ENCODE measurements at regions not wholly inside any gene's neighbourhood (a gene's known extent, or its start where the extent isn't known, plus 50 kb on each side); places are given as distances from the start of the nearest gene placed in this dataset.

GRCh38 chr3:87710028-87710427 is 348.8 kb downstream of the CGGBP1 start:
- no peak overlapping the region for H3K4me3 ChIP-seq
- H3K36me3 ChIP-seq, result no peaks in the 10 kb centered on the region
- no peaks in the 10 kb centered on the region for H3K9me3 ChIP-seq
- ATAC-seq (ENCODE audit: low FRiP score in 2 of 2) (no peak), DNase-seq (no peak)
- no peak overlapping the region for H3K27ac ChIP-seq
- H3K4me1 ChIP-seq, result no peaks in the 10 kb centered on the region
- no peak for TF ChIP-seq POLR2A (IDR thresholded peaks at IDR 0.05)
- TF ChIP-seq POLR2AphosphoS5 (IDR thresholded peaks at IDR 0.05), result no peak
- TF ChIP-seq CTCF (IDR thresholded peaks at IDR 0.05), result no peak
- no peak for TF ChIP-seq EP300 (IDR thresholded peaks at IDR 0.05)
- H3K27me3 ChIP-seq, result no peaks in the 10 kb centered on the region

- Histone ChIP-seq H3K36me3 (no peaks in the 10 kb centered on the region), H3K4me1 (no peaks in the 10 kb centered on the region), H3K27ac (no peak overlapping the region), H3K4me3 (no peak overlapping the region), H3K9me3 (no peaks in the 10 kb centered on the region), H3K27me3 (no peaks in the 10 kb centered on the region)
- 42 to 48% methylated on average over 2 of the region's 2 CpGs for WGBS, 2 donors
- DNase-seq (no peak), ATAC-seq (ENCODE audit: low FRiP score in 2 of 2) (no peak)
- TF ChIP-seq CTCF (IDR thresholded peaks at IDR 0.05) (no peak), EP300 (IDR thresholded peaks at IDR 0.05) (no peak), POLR2AphosphoS5 (IDR thresholded peaks at IDR 0.05) (no peak), POLR2A (IDR thresholded peaks at IDR 0.05) (no peak)
Measured at GRCh38 chr3:87706176-87706575, 352.6 kb downstream of the CGGBP1 start.

GRCh38 chr3:87702600-87702999 is 356.2 kb downstream of the CGGBP1 start:
- 68 to 90% methylated on average over 4 of the region's 4 CpGs for WGBS, 2 donors
- no peak for TF ChIP-seq CTCF (IDR thresholded peaks at IDR 0.05)
- TF ChIP-seq EP300 (IDR thresholded peaks at IDR 0.05), result no peak
- no peak for TF ChIP-seq POLR2A (IDR thresholded peaks at IDR 0.05)
- no peak for TF ChIP-seq POLR2AphosphoS5 (IDR thresholded peaks at IDR 0.05)
- Histone ChIP-seq H3K4me1 (no peaks in the 10 kb centered on the region), H3K27me3 (no peaks in the 10 kb centered on the region), H3K36me3 (no peaks in the 10 kb centered on the region), H3K4me3 (no peak overlapping the region), H3K27ac (no peak overlapping the region), H3K9me3 (no peaks in the 10 kb centered on the region)
- ATAC-seq (ENCODE audit: low FRiP score in 2 of 2), result no peak
- DNase-seq, result no peak

- no peak for TF ChIP-seq CTCF (IDR thresholded peaks at IDR 0.05)
- TF ChIP-seq POLR2A (IDR thresholded peaks at IDR 0.05), result no peak
- no peak for TF ChIP-seq EP300 (IDR thresholded peaks at IDR 0.05)
- no peak for TF ChIP-seq POLR2AphosphoS5 (IDR thresholded peaks at IDR 0.05)
- no peak overlapping the region for H3K4me3 ChIP-seq
- 74 to 82% methylated on average over 6 of the region's 6 CpGs for WGBS, 2 donors
Measured at GRCh38 chr3:87696124-87697013, 362.4 kb downstream of the CGGBP1 start.

GRCh38 chr3:87694678-87695077 is 364.1 kb downstream of the CGGBP1 start:
- ATAC-seq (ENCODE audit: low FRiP score in 2 of 2) (no peak), DNase-seq (no peak)
- Histone ChIP-seq H3K27ac (no peak overlapping the region), H3K9me3 (no peaks in the 10 kb centered on the region), H3K4me1 (no peaks in the 10 kb centered on the region), H3K4me3 (no peak overlapping the region), H3K27me3 (no peaks in the 10 kb centered on the region), H3K36me3 (no peaks in the 10 kb centered on the region)
- 76 to 80% methylated on average over 2 of the region's 2 CpGs for WGBS, 2 donors
- TF ChIP-seq CTCF (IDR thresholded peaks at IDR 0.05), result no peak
- TF ChIP-seq EP300 (IDR thresholded peaks at IDR 0.05), result no peak
- TF ChIP-seq POLR2A (IDR thresholded peaks at IDR 0.05), result no peak
- no peak for TF ChIP-seq POLR2AphosphoS5 (IDR thresholded peaks at IDR 0.05)

More at GRCh38 chr3:87696124-87697013, 362.4 kb downstream of the CGGBP1 start:
- ATAC-seq (ENCODE audit: low FRiP score in 2 of 2), result no peak
- no peak overlapping the region for H3K27ac ChIP-seq
- no peaks in the 10 kb centered on the region for H3K4me1 ChIP-seq
- DNase-seq, result no peak
- H3K27me3 ChIP-seq, result no peaks in the 10 kb centered on the region
- no peaks in the 10 kb centered on the region for H3K9me3 ChIP-seq
- no peaks in the 10 kb centered on the region for H3K36me3 ChIP-seq
